ENCODE measurements at regions not wholly inside any gene's neighbourhood (a gene's known extent, or its start where the extent isn't known, plus 50 kb on each side); places are given as distances from the start of the nearest gene placed in this dataset.

DNA sequence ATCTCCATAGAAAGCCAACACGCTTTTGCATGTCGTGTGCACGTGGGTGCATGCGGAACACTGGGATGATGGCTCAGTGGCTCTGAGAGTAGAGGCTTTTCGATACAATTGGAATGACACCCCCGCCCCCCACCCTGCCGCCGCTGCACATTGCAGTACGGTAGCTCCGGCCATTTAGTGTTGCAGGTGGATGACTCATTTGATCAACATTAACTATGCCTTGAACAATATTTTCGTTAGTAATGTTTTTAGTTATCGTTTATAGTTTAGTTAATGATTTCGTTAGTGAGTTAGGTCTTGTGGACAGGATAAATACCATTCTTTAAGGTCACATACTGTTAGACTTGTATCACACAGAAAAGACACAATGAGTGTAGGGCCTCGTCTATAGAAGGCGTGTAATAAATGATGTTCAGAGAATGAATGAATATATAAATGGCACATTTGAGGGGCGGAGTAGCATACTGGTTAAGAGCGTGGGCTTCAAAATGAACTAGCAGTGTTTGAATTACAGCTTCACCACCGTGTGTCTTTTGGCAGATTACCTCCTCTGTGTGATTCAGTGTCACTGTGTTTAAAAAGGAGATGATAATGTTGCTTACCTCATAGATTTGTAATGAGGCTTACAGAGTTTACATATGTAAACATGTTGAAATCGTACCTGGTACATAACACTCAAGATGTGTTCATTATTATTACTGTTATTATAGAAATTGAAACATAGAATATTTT, 67.2 kb upstream of the TENM3 start:
- Histone ChIP-seq H3K79me2 (ENCODE audit: insufficient read depth, low read length) (no peaks in the 10 kb centered on the region), H3K36me3 (replicated peaks in 1 of 2; ENCODE audit: control insufficient read depth in 1 of 2, insufficient read depth in 2 of 2, low read length in 2 of 2) (no peaks in the 10 kb centered on the region), H3K4me3 (replicated peaks in 1 of 3; ENCODE audit: low read depth in 2 of 3, low read length in 3 of 3) (no peak overlapping the region), H2AFZ (ENCODE audit: insufficient read depth, low read depth, low read length, poor library complexity, severe bottlenecking) (no peak overlapping the region), H3K9ac (ENCODE audit: insufficient read depth, low read length, poor library complexity, severe bottlenecking) (no peak overlapping the region), H4K20me1 (ENCODE audit: insufficient read depth, low read length) (no peaks in the 10 kb centered on the region), H3K27ac (ENCODE audit: low read depth in 1 of 2, low read length in 2 of 2) (no peak overlapping the region), H3K4me2 (replicated peaks; ENCODE audit: extremely low read depth, low read length, poor library complexity, severe bottlenecking) (no peak overlapping the region), H3K9me3 (replicated peaks in 1 of 2; ENCODE audit: control insufficient read depth in 1 of 2, insufficient read depth in 1 of 2, low read length in 2 of 2) (no peaks in the 10 kb centered on the region), H3K4me1 (ENCODE audit: control insufficient read depth in 1 of 2, insufficient read depth in 2 of 2, low read length in 2 of 2) (no peaks in the 10 kb centered on the region), H3K27me3 (ENCODE audit: control insufficient read depth in 2 of 2, insufficient read depth in 2 of 2, low read length in 2 of 2) (no peaks in the 10 kb centered on the region)
- no peak for DNase-seq
- 93% methylated on average over 8 of the region's 19 CpGs for WGBS (ENCODE audit: insufficient coverage)
- no peaks in the 10 kb centered on the region for H3K4me1 Mint-ChIP-seq
- H3K27me3 Mint-ChIP-seq (ENCODE audit: low read depth in 3 of 3), result no peaks in the 10 kb centered on the region
- H3K36me3 Mint-ChIP-seq, result no peaks in the 10 kb centered on the region
- H3K9me3 Mint-ChIP-seq, result peaks cover 0 to 2% (median 0%) of the 10 kb centered on the region in 7 donors
- H3K4me3 Mint-ChIP-seq, result no peak overlapping the region
- H3K27ac Mint-ChIP-seq, result no peak overlapping the region
- intact Hi-C loops (cut with micrococcal nuclease), result no loop called here
- TF ChIP-seq CTCF (IDR thresholded peaks at IDR 0.05), result no peak

- Histone ChIP-seq H3K4me3 (replicated peaks in 1 of 3; ENCODE audit: low read depth in 2 of 3, low read length in 3 of 3) (no peak overlapping the region), H3K4me2 (replicated peaks; ENCODE audit: extremely low read depth, low read length, poor library complexity, severe bottlenecking) (no peak overlapping the region), H3K36me3 (replicated peaks in 1 of 2; ENCODE audit: control insufficient read depth in 1 of 2, insufficient read depth in 2 of 2, low read length in 2 of 2) (no peaks in the 10 kb centered on the region), H4K20me1 (ENCODE audit: insufficient read depth, low read length) (no peaks in the 10 kb centered on the region), H3K4me1 (ENCODE audit: control insufficient read depth in 1 of 2, insufficient read depth in 2 of 2, low read length in 2 of 2) (no peaks in the 10 kb centered on the region), H3K27me3 (ENCODE audit: control insufficient read depth in 2 of 2, insufficient read depth in 2 of 2, low read length in 2 of 2) (no peaks in the 10 kb centered on the region), H3K9me3 (replicated peaks in 1 of 2; ENCODE audit: control insufficient read depth in 1 of 2, insufficient read depth in 1 of 2, low read length in 2 of 2) (no peaks in the 10 kb centered on the region), H3K79me2 (ENCODE audit: insufficient read depth, low read length) (no peaks in the 10 kb centered on the region), H2AFZ (ENCODE audit: insufficient read depth, low read depth, low read length, poor library complexity, severe bottlenecking) (no peak overlapping the region), H3K9ac (ENCODE audit: insufficient read depth, low read length, poor library complexity, severe bottlenecking) (no peak overlapping the region), H3K27ac (ENCODE audit: low read depth in 1 of 2, low read length in 2 of 2) (no peak overlapping the region)
- H3K4me1 Mint-ChIP-seq, result no peaks in the 10 kb centered on the region
- H3K36me3 Mint-ChIP-seq, result no peaks in the 10 kb centered on the region
- no peak for TF ChIP-seq CTCF (IDR thresholded peaks at IDR 0.05)
- DNase-seq, result no peak
- H3K9me3 Mint-ChIP-seq, result peaks cover 0 to 2% (median 0%) of the 10 kb centered on the region in 7 donors
- H3K27me3 Mint-ChIP-seq (ENCODE audit: low read depth in 3 of 3), result no peaks in the 10 kb centered on the region
- no peak overlapping the region for H3K4me3 Mint-ChIP-seq
- intact Hi-C loops (cut with micrococcal nuclease), result no loop called here
- 88% methylated on average over 4 of the region's 6 CpGs for WGBS (ENCODE audit: insufficient coverage)
- H3K27ac Mint-ChIP-seq, result no peak overlapping the region
Observed at GRCh38 chr4:182177166-182177565, 66.0 kb upstream of the TENM3 start.

Measured in CD14-positive monocyte (primary cell).